AG04449 (cell line): ENCODE measurements at regions not wholly inside any gene's neighbourhood (a gene's known extent, or its start where the extent isn't known, plus 50 kb on each side); places are given as distances from the start of the nearest gene placed in this dataset.

Experiments used
- CTCF ChIA-PET: fragments of 350-600 bp; formaldehyde crosslinking; extraction: SDS; loops from one replicate; lab custom pipeline; 2021; ENCODE audit warnings: antibody characterized with exemption; lab: Yijun Ruan, JAX
- POLR2A ChIA-PET: fragments of 400-600, 350-600 bp; formaldehyde crosslinking; extraction: SDS; loops from one replicate; lab custom pipeline; 2020; ENCODE audit warnings: antibody characterized with exemption, inconsistent platforms; lab: Yijun Ruan, JAX
- DNase-seq: peaks from one replicate; pipeline ENCODE4 v3.0.0-alpha.2; 2010; ENCODE audit warnings: low read depth, low spot score
- H3K4me3 ChIP-seq: 2 replicates; pipeline ENCODE4 v1.5.1; 2011; ENCODE audit warnings: low read depth, mild to moderate bottlenecking, control low read depth, low read length
- TF ChIP-seq, protein P1 (sequence below): IDR thresholded peaks from one replicate; pipeline ENCODE4 v1.5.1; 2011; ENCODE audit warnings: mild to moderate bottlenecking, moderate library complexity, low read length, control low read depth, inconsistent platforms; ENCODE audit not compliant: insufficient read depth; ENCODE audit errors: missing control alignments

- CTCF ChIA-PET = no interaction called here
Measured at GRCh38 chr2:101577173-101577572, 102.3 kb upstream of the RFX8 start.

DNA sequence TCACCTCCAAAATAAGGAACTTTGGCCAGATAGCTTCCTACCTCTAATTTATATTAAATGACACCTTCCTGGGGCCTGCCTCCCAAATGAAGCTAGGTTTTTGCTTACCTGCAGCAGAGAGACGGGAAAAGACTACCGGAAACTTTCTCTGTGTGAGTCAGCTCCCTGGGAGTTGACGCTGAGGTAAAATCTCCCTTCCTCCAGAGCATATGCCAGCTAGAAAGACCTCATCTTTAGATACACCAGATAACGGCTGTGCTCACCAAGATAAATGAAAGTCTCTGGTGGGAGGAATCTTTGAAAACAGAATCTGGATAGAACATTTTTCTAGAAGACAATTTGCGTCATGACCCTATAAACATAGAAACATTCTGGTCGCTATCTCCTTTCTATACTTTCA is 99.7 kb upstream of the RFX8 start:
- no peak overlapping the region for H3K4me3 ChIP-seq
- DNase-seq = no peak
- ChIA-PET CTCF (no interaction called here), POLR2A (no interaction called here)
- TF ChIP-seq, protein P1, sequence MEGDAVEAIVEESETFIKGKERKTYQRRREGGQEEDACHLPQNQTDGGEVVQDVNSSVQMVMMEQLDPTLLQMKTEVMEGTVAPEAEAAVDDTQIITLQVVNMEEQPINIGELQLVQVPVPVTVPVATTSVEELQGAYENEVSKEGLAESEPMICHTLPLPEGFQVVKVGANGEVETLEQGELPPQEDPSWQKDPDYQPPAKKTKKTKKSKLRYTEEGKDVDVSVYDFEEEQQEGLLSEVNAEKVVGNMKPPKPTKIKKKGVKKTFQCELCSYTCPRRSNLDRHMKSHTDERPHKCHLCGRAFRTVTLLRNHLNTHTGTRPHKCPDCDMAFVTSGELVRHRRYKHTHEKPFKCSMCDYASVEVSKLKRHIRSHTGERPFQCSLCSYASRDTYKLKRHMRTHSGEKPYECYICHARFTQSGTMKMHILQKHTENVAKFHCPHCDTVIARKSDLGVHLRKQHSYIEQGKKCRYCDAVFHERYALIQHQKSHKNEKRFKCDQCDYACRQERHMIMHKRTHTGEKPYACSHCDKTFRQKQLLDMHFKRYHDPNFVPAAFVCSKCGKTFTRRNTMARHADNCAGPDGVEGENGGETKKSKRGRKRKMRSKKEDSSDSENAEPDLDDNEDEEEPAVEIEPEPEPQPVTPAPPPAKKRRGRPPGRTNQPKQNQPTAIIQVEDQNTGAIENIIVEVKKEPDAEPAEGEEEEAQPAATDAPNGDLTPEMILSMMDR = no peak

More at GRCh38 chr2:101577173-101577572, 102.3 kb upstream of the RFX8 start:
- TF ChIP-seq, protein P1 = no peak
- no peak for DNase-seq
- POLR2A ChIA-PET = no interaction called here
- no peak overlapping the region for H3K4me3 ChIP-seq

DNA sequence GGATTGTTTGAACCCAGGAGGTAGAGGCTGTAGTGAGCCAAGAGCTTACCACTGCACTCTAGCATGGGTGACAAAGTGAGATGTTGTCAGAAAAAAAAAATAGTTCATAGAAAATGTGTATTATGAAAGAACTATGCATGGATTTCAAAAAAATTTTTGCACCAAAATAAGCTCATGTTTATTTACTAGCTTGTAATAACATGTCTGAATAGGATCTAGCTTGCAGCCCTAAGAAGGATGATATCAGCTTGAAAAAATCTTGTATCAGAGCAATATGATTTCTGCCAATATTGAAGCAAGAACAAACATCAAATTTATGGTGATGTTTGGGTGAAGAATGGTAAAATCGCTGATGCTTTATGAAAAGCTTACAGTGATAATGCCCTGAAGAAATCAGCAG is 97.0 kb upstream of the RFX8 start:
- ChIA-PET CTCF (interaction anchor here (0.6 kb wide), 1 partner anchor 24 kb away, joined by 3 read pairs; no protein-coding TSS in a partner anchor), POLR2A (no interaction called here)
- TF ChIP-seq, protein P1 = no peak
- no peak overlapping the region for H3K4me3 ChIP-seq
- DNase-seq = no peak

DNA sequence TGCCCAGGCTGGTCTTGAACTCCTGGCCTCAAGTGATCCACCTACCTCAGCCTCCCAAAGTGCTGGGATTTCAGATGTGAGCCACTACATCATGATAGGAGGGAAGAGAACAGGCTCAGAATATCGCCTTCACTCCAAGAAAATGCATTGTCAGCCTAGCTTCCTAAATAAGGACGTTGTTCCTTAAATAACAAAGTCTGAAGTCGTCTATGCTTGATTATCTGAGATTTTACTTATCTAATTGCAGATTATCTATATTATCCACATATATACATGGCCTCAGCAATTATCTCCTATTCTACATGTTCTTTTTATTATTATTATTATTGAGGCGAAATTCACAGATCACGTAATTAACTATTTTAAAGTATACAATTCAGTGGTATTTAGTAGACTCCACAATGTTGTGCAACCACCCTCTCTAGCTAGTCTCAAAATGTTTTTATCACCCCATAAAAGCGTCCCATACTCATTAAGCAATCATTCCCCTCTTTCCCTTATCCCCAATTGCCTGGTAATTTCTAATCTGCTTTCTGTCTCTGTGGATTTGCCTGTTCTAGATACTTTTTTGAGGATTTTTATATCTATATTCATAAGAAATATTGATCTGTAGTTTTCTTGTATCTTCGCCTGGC is 95.1 kb upstream of the RFX8 start:
- POLR2A ChIA-PET = no interaction called here
- DNase-seq = no peak
- TF ChIP-seq, protein P1 = no peak
- CTCF ChIA-PET = no interaction called here
- H3K4me3 ChIP-seq = no peak overlapping the region

DNA sequence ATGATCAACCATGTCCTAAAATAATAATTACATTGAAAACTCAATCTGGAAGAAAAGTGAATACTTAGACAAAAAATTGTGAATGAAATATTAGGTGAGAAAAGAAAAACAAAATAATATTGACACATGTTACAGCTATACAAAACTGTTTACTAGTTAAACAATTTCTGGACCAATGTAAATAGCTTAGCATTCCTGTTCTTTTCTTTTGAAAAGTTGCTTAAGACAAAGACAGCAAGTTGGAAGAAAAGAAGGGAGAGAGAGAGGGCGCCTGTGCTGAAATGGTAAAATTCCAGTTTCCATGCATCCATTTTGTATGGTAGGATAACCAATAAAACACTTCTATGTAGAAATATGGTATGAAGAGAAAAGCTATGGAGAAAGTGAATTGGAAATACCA is 94.1 kb upstream of the RFX8 start:
- TF ChIP-seq, protein P1 = no peak
- DNase-seq = no peak
- H3K4me3 ChIP-seq = no peak overlapping the region
- ChIA-PET POLR2A (interaction anchor here (0.6 kb wide), 1 partner anchor 22 kb away, joined by 4 read pairs; no protein-coding TSS in a partner anchor), CTCF (no interaction called here)

- no peak for DNase-seq
- ChIA-PET POLR2A (no interaction called here), CTCF (no interaction called here)
- no peak overlapping the region for H3K4me3 ChIP-seq
- TF ChIP-seq, protein P1 = no peak
Measured at GRCh38 chr2:101566632-101567228, 91.8 kb upstream of the RFX8 start.
